Esophagus squamous epithelium (tissue), 5 donors: ENCODE measurements at regions not wholly inside any gene's neighbourhood (a gene's known extent, or its start where the extent isn't known, plus 50 kb on each side); places are given as distances from the start of the nearest gene placed in this dataset.
"Not testable (repeated sequence)": the region's sequence is repeated elsewhere in the genome, so short reads cannot be mapped to it uniquely, and the experiment has no call there.

Experiments used
- DNase-seq: peaks from one replicate; lab custom pipeline; 2025; lab: John Stamatoyannopoulos, UW
- H3K27ac ChIP-seq, 4 donors: fragments of 200-600 bp; sonication (generic); one replicate each; pipeline ENCODE4 v1.5.1; 2016 to 2019; ENCODE audit warnings: mild to moderate bottlenecking in 1 of 4
- H3K27me3 ChIP-seq, 4 donors: fragments of 200-600 bp; sonication (generic); 1 replicate in 3 of 4; 2 replicates in 1 of 4; pipeline versions ENCODE4 v1.5.1 to v1.6.0; 2017 to 2021; ENCODE audit warnings: antibody characterized with exemption in 1 of 4
- H3K36me3 ChIP-seq, 3 donors: fragments of 200-600 bp; sonication (generic); one replicate each; pipeline ENCODE4 v1.5.1; 2016 to 2019
- H3K4me1 ChIP-seq, 3 donors: fragments of 200-600 bp; sonication (generic); one replicate each; pipeline ENCODE4 v1.5.1; 2017 to 2019
- H3K4me3 ChIP-seq, 4 donors: fragments of 200-600 bp; sonication (generic); 1 replicate in 3 of 4; 2 replicates in 1 of 4; pipeline ENCODE4 v1.5.1; 2016 to 2019; ENCODE audit warnings: mild to moderate bottlenecking in 2 of 4, moderate library complexity in 1 of 4
- H3K9me3 ChIP-seq, 3 donors: fragments of 200-600 bp; sonication (generic); one replicate each; pipeline ENCODE4 v1.5.1; 2016 to 2019
- POLR2A ChIP-seq, 4 donors: fragments of 450-650 bp; IDR thresholded peaks; one replicate each; pipeline ENCODE4 v1.6.1; 2017; ENCODE audit warnings: antibody characterized with exemption in 4 of 4, mild to moderate bottlenecking in 4 of 4, moderate library complexity in 3 of 4
- WGBS, 2 donors: methylation state at CpG; one replicate each; pipeline ENCODE4 v1.1.5; 2018; 5-methylcytosine and 5-hydroxymethylcytosine counted together
- intact Hi-C: fragments of 100-400 bp; cut with DNase I; formaldehyde crosslinking; loops from one replicate; pipeline ENCODE4 v1.15.0; 2022
- TF ChIP-seq, protein P1 (sequence below), 6 experiments: fragments of 450-650 bp in 4 of 6; fragments of 200-600 bp in 2 of 6; sonication (generic) in 2 of 6; IDR thresholded peaks; one replicate each; pipeline ENCODE4 v1.5.1; 2016 to 2019; ENCODE audit warnings: antibody characterized with exemption in 6 of 6, mild to moderate bottlenecking in 4 of 6, moderate library complexity in 4 of 6
- donor health status: DM: yes; HTN: yes; CAD: no.

DNA sequence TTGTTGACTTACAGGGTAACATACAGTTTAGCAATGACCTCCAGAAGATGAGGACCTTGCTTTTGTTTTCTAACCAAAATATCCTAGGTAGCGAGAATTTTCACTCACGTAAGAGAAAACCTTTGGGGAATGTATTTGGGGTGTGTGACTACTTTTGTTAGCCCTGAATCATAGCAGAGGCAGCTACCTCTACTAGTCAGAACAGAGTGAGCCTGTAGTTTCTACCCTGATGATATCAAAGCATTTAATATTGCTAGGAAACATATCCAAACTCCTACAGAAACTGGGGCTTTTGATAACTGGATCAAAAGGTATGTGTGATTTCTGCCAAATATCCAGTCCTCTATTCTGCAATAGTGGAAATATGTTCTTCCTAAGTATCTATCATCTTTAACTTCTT is 462.6 kb upstream of the ZEB2 start:
- no peak for DNase-seq
- intact Hi-C loops: no loop called here
- H3K27me3 ChIP-seq: no peaks in the 10 kb centered on the region
- no peaks in the 10 kb centered on the region for H3K9me3 ChIP-seq
- no peak overlapping the region for H3K4me3 ChIP-seq
- no peak for TF ChIP-seq POLR2A (IDR thresholded peaks at IDR 0.05)
- TF ChIP-seq, protein P1, sequence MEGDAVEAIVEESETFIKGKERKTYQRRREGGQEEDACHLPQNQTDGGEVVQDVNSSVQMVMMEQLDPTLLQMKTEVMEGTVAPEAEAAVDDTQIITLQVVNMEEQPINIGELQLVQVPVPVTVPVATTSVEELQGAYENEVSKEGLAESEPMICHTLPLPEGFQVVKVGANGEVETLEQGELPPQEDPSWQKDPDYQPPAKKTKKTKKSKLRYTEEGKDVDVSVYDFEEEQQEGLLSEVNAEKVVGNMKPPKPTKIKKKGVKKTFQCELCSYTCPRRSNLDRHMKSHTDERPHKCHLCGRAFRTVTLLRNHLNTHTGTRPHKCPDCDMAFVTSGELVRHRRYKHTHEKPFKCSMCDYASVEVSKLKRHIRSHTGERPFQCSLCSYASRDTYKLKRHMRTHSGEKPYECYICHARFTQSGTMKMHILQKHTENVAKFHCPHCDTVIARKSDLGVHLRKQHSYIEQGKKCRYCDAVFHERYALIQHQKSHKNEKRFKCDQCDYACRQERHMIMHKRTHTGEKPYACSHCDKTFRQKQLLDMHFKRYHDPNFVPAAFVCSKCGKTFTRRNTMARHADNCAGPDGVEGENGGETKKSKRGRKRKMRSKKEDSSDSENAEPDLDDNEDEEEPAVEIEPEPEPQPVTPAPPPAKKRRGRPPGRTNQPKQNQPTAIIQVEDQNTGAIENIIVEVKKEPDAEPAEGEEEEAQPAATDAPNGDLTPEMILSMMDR (IDR thresholded peaks at IDR 0.05): no peak
- no peak overlapping the region for H3K27ac ChIP-seq
- WGBS, 2 donors: 92 to 100% methylated on average over 2 of the region's 2 CpGs
- H3K36me3 ChIP-seq: no peaks in the 10 kb centered on the region
- H3K4me1 ChIP-seq: no peaks in the 10 kb centered on the region

DNA sequence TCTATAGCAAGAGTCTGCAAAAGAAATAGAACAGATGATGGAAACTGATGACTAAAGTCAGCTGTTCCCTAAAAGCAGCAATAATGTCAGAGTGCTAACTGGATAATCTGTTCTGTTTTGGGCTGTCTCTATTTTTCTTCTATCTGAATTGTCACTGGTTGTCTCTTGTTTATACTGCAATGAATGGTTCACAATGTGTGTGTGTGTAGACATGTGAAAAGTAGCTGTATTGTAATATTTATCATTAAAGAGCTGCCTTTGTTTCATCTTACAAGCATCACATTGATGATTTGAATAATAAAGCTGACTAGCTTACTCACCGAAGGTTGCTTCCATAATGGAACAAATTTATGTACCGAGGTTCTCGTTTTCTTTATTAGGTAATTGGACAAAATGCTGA is 456.0 kb upstream of the ZEB2 start:
- Histone ChIP-seq H3K9me3 (no peaks in the 10 kb centered on the region), H3K4me1 (no peaks in the 10 kb centered on the region), H3K27ac (no peak overlapping the region), H3K27me3 (no peaks in the 10 kb centered on the region), H3K4me3 (no peak overlapping the region), H3K36me3 (no peaks in the 10 kb centered on the region)
- intact Hi-C loops: no loop called here
- WGBS, 2 donors: 82 to 91% methylated on average over 3 of the region's 3 CpGs
- TF ChIP-seq, protein P1 (IDR thresholded peaks at IDR 0.05): no peak
- no peak for TF ChIP-seq POLR2A (IDR thresholded peaks at IDR 0.05)
- DNase-seq: no peak

DNA sequence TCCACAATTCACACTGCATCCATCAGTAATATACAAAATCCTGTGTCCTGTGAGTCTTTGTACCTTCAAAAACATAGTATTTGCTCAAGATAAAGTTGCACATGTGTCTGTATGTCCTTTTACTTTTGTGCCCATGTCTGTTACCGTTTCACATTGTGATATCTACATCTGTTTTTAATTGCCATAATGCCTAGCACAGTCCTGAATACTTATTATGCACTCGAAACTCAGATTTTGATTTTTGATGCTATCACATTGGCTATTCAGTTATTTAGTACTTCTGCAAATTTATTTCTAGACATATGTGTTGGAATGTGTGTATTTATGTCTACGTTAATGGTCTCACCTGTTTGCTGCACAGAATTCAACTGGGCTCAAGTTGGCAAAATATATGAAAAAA is 452.8 kb upstream of the ZEB2 start:
- TF ChIP-seq, protein P1 (IDR thresholded peaks at IDR 0.05): no peak
- no peak for TF ChIP-seq POLR2A (IDR thresholded peaks at IDR 0.05)
- 62 to 75% methylated on average over 3 of the region's 3 CpGs for WGBS, 2 donors
- no peak overlapping the region for H3K27ac ChIP-seq
- H3K36me3 ChIP-seq: no peaks in the 10 kb centered on the region
- H3K9me3 ChIP-seq: peaks cover 0 to 12% (median 0%) of the 10 kb centered on the region in 3 donors
- H3K4me1 ChIP-seq: no peaks in the 10 kb centered on the region
- no peak for DNase-seq
- H3K4me3 ChIP-seq: no peak overlapping the region
- H3K27me3 ChIP-seq: no peaks in the 10 kb centered on the region
- intact Hi-C loops: no loop called here

DNA sequence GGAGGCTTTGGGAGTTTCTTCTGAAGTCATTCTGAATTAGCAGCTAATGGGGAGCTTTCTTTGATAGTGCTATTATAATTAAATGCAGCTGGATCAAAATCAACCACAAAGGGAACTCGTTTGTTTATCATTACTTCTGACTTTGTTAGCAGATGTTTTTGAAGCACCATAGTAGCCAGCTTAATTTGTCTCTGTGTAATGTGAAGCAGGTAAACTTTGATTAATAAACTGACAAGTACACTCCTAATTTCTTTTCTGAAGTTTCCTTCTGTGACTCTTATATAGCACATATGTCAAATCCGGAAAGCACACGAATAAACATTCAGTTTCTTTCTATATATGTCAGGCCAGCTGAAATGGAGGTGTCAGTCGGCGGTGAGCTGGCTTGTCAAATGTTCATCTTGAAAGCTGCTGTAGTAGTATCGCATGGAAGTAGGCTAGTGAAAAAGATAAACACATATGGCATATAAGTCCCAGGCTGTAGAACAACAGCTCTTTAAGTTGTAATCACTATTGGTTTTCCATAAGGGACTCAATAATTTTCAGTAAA is 451.9 kb upstream of the ZEB2 start:
- WGBS, 2 donors: 69 to 74% methylated on average over 6 of the region's 6 CpGs
- intact Hi-C loops: no loop called here
- Histone ChIP-seq H3K9me3 (peaks cover 0 to 12% (median 0%) of the 10 kb centered on the region in 3 donors), H3K27ac (no peak overlapping the region), H3K36me3 (no peaks in the 10 kb centered on the region), H3K4me1 (no peaks in the 10 kb centered on the region), H3K27me3 (no peaks in the 10 kb centered on the region), H3K4me3 (no peak overlapping the region)
- DNase-seq: no peak
- TF ChIP-seq, protein P1 (IDR thresholded peaks at IDR 0.05): no peak
- TF ChIP-seq POLR2A (IDR thresholded peaks at IDR 0.05): no peak

DNA sequence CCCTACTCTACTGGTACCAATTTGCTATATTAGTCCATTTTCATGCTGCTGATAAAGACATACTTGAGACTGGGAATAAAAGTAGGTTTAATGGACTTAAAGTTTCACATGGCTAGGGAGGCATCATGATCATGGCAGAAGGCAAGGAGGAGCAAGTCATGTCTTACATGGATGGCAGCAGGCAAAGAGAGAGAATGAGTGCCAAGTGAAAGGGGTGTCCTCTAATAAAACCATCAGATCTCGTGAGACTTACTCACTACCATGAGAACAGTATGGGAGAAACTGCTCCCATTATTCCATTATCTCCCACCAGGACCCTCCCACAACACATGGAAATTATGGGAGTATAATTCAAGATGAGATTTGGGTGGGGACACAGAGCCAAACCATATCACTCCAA is 450.5 kb upstream of the ZEB2 start:
- 54 to 93% methylated on average over 1 of the region's 1 CpG for WGBS, 2 donors
- H3K27ac ChIP-seq, H3K27me3 ChIP-seq, H3K4me1 ChIP-seq, intact Hi-C loops, H3K4me3 ChIP-seq, H3K36me3 ChIP-seq, DNase-seq: not testable (repeated sequence)
- peaks cover 0 to 17% (median 0%) of the 10 kb centered on the region in 3 donors for H3K9me3 ChIP-seq

DNA sequence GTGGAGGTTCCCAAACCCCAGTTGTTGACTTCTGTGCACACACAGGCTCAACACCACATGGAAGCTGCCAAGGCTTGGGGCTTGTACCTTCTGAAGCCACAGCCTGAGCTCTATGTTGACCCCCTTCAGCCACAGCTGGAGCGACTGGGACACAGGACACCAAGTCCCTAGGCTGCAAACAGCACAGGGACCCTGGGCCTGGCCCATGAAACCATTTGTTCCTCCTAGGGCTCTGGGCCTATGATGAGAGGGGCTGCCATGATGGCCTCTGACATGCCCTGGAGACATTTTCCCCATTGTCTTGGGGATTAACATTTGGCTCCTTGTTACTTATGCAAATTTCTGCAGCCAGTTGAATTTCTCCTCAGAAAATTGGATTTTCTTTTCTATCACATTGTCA is 449.6 kb upstream of the ZEB2 start:
- H3K4me1 ChIP-seq, H3K36me3 ChIP-seq, intact Hi-C loops, H3K27me3 ChIP-seq, H3K4me3 ChIP-seq, H3K27ac ChIP-seq, DNase-seq: not testable (repeated sequence)
- 100% methylated on average over 1 of the region's 1 CpG; no CpG with 5 or more reads in 1 of the 2 donors for WGBS, 2 donors
- peaks cover 0 to 23% (median 0%) of the 10 kb centered on the region in 3 donors for H3K9me3 ChIP-seq
